IPS-20b (cell line): ENCODE measurements at regions not wholly inside any gene's neighbourhood (a gene's known extent, or its start where the extent isn't known, plus 50 kb on each side); places are given as distances from the start of the nearest gene placed in this dataset.
A peak's percentile ranks its signal among the peaks of the same experiment; 100 is the strongest.

Source experiments
- H3K27ac ChIP-seq: one replicate; pipeline ENCODE4 v1.5.1; 2013; ENCODE audit warnings: low read length
- H3K27me3 ChIP-seq: 2 replicates; pipeline ENCODE4 v1.6.1; 2013; ENCODE audit warnings: mild to moderate bottlenecking, low read length, inconsistent platforms; ENCODE audit not compliant: insufficient read depth
- H3K36me3 ChIP-seq: 2 replicates; pipeline ENCODE4 v1.6.1; 2013; ENCODE audit warnings: low read depth, mild to moderate bottlenecking, inconsistent platforms, low read length, moderate library complexity; ENCODE audit not compliant: insufficient read depth
- H3K4me1 ChIP-seq: 2 replicates; pipeline ENCODE4 v1.6.1; 2013; ENCODE audit warnings: mild to moderate bottlenecking, control low read depth, inconsistent platforms, low read length, moderate library complexity; ENCODE audit not compliant: insufficient read depth
- H3K4me3 ChIP-seq: 2 replicates; pipeline ENCODE4 v1.5.1; 2013; ENCODE audit warnings: mild to moderate bottlenecking, low read length, inconsistent platforms
- H3K9ac ChIP-seq: 2 replicates; pipeline ENCODE4 v1.6.1; 2013; ENCODE audit warnings: low read depth, mild to moderate bottlenecking, inconsistent platforms, low read length, moderate library complexity
- H3K9me3 ChIP-seq: 2 replicates; pipeline ENCODE4 v1.6.1; 2013; ENCODE audit warnings: mild to moderate bottlenecking, low read depth, low read length, inconsistent platforms; ENCODE audit not compliant: insufficient read depth

GRCh38 chr15:68871507-68871906 is 50.8 kb upstream of the ANP32A start:
- H3K9ac ChIP-seq = no peak overlapping the region

GRCh38 chr15:68874788-68875187 is 54.1 kb upstream of the ANP32A start:
- Histone ChIP-seq H3K27ac (no peak overlapping the region), H3K4me3 (peak overlapping the region; percentile 75; the same call in 1 of the 2 replicates)

More at GRCh38 chr15:68871507-68871906, 50.8 kb upstream of the ANP32A start:
- Histone ChIP-seq H3K9me3 (no peaks in the 10 kb centered on the region), H3K27ac (no peak overlapping the region), H3K27me3 (peaks cover 18% of the 10 kb centered on the region), H3K4me1 (peaks cover 9% of the 10 kb centered on the region; the same call in 1 of the 2 replicates), H3K36me3 (no peaks in the 10 kb centered on the region), H3K4me3 (no peak overlapping the region)

GRCh38 chr15:68875377-68876116 is 54.8 kb upstream of the SPESP1 start:
- H3K36me3 ChIP-seq = no peaks in the 10 kb centered on the region
- peak overlapping the region; percentile 74; the same call in 1 of the 2 replicates for H3K9ac ChIP-seq
- no peak overlapping the region for H3K27ac ChIP-seq
- H3K27me3 ChIP-seq = peaks cover 10% of the 10 kb centered on the region
- H3K4me1 ChIP-seq = peaks cover 9% of the 10 kb centered on the region; the same call in 1 of the 2 replicates
- no peaks in the 10 kb centered on the region for H3K9me3 ChIP-seq
- H3K4me3 ChIP-seq = peak overlapping the region; percentile 75

More at GRCh38 chr15:68874788-68875187, 54.1 kb upstream of the ANP32A start:
- Histone ChIP-seq H3K9me3 (no peaks in the 10 kb centered on the region), H3K36me3 (no peaks in the 10 kb centered on the region), H3K27me3 (peaks cover 10% of the 10 kb centered on the region), H3K4me1 (peaks cover 9% of the 10 kb centered on the region; the same call in 1 of the 2 replicates), H3K9ac (no peak overlapping the region)

DNA sequence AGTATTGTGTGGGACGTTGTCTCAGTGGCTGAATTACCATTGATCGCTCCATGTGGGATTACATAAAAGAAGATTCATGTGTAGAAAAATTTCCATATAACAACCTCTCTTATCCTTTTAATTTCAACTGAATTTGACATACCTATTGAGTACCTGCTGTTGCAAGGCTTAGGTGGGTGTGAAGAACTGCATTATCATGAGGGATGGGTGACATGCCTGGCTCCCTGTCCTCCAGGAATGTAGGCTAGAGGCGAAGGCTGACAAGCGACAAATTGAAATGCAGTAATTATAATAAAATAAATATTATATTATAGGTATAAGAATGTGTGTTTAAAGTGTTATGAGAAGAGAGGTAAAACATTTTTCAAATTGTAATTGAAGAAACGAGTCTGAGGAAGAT is 52.7 kb upstream of the SPESP1 start:
- peaks cover 10% of the 10 kb centered on the region for H3K27me3 ChIP-seq
- no peak overlapping the region for H3K9ac ChIP-seq
- no peak overlapping the region for H3K4me3 ChIP-seq
- H3K27ac ChIP-seq = no peak overlapping the region
- no peaks in the 10 kb centered on the region for H3K9me3 ChIP-seq
- peaks cover 9% of the 10 kb centered on the region; the same call in 1 of the 2 replicates for H3K4me1 ChIP-seq
- H3K36me3 ChIP-seq = no peaks in the 10 kb centered on the region

- H3K9ac ChIP-seq = no peak overlapping the region
- H3K27me3 ChIP-seq = no peaks in the 10 kb centered on the region; the same call in 1 of the 2 replicates
- H3K4me1 ChIP-seq = peaks cover 3% of the 10 kb centered on the region; the same call in 1 of the 2 replicates
- no peak overlapping the region for H3K27ac ChIP-seq
- no peak overlapping the region for H3K4me3 ChIP-seq
- H3K36me3 ChIP-seq = no peaks in the 10 kb centered on the region
- no peaks in the 10 kb centered on the region for H3K9me3 ChIP-seq
These were observed 49.9 kb upstream of the SPESP1 start for GRCh38 chr15:68880382-68880781.
